HG03039 (cell line): ENCODE measurements at regions not wholly inside any gene's neighbourhood (a gene's known extent, or its start where the extent isn't known, plus 50 kb on each side); places are given as distances from the start of the nearest gene placed in this dataset.

Experiments used
- ATAC-seq: cut with Tn5 transposase; IDR thresholded peaks from one replicate; pipeline ENCODE4 v1.9.1; 2021; ENCODE audit warnings: mild to moderate bottlenecking, moderate library complexity; ENCODE audit not compliant: unreplicated experiment

- no peak for ATAC-seq
These were observed 134.5 kb upstream of the CCDC68 start for GRCh38 chr18:55093808-55094207.

- no peak for ATAC-seq
These were observed 134.0 kb upstream of the CCDC68 start for GRCh38 chr18:55093295-55093694.

GRCh38 chr18:55092166-55092565 is 132.9 kb upstream of the CCDC68 start:
- no peak for ATAC-seq

- ATAC-seq = no peak
These were observed 131.4 kb upstream of the CCDC68 start for GRCh38 chr18:55090564-55091188.

- no peak for ATAC-seq
These were observed 130.3 kb upstream of the CCDC68 start for GRCh38 chr18:55089610-55090009.

GRCh38 chr18:55088561-55088960 is 129.3 kb upstream of the CCDC68 start:
- no peak for ATAC-seq

GRCh38 chr18:55088000-55088401 is 128.7 kb upstream of the CCDC68 start:
- peak; percentile 53 for ATAC-seq

- no peak for ATAC-seq
These were observed 127.6 kb upstream of the CCDC68 start for GRCh38 chr18:55086906-55087305.

- no peak for ATAC-seq
These were observed 126.5 kb upstream of the CCDC68 start for GRCh38 chr18:55085557-55086285.

- ATAC-seq = no peak
These were observed 125.3 kb upstream of the CCDC68 start for GRCh38 chr18:55084550-55084949.

GRCh38 chr18:55083461-55083860 is 124.2 kb upstream of the CCDC68 start:
- ATAC-seq = no peak

- ATAC-seq = no peak
These were observed 120.5 kb upstream of the CCDC68 start for GRCh38 chr18:55079481-55080355.

- no peak for ATAC-seq
These were observed 119.8 kb upstream of the CCDC68 start for GRCh38 chr18:55079067-55079466.

GRCh38 chr18:55078303-55078932 is 119.2 kb upstream of the CCDC68 start:
- ATAC-seq = no peak

- ATAC-seq = no peak
These were observed 117.5 kb upstream of the CCDC68 start for GRCh38 chr18:55076643-55077218.

- ATAC-seq = no peak
These were observed 114.6 kb upstream of the CCDC68 start for GRCh38 chr18:55073834-55074233.

GRCh38 chr18:55073116-55073515 is 113.9 kb upstream of the CCDC68 start:
- ATAC-seq = no peak

- no peak for ATAC-seq
These were observed 113.4 kb upstream of the CCDC68 start for GRCh38 chr18:55072698-55073097.

- no peak for ATAC-seq
These were observed 112.9 kb upstream of the CCDC68 start for GRCh38 chr18:55072181-55072580.

- ATAC-seq = peak; percentile 69
These were observed 110.2 kb upstream of the CCDC68 start for GRCh38 chr18:55069497-55069896.

GRCh38 chr18:55064760-55065159 is 105.5 kb upstream of the CCDC68 start:
- peak; percentile 72 for ATAC-seq
